ENCODE measurements at regions not wholly inside any gene's neighbourhood (a gene's known extent, or its start where the extent isn't known, plus 50 kb on each side); places are given as distances from the start of the nearest gene placed in this dataset.

DNA sequence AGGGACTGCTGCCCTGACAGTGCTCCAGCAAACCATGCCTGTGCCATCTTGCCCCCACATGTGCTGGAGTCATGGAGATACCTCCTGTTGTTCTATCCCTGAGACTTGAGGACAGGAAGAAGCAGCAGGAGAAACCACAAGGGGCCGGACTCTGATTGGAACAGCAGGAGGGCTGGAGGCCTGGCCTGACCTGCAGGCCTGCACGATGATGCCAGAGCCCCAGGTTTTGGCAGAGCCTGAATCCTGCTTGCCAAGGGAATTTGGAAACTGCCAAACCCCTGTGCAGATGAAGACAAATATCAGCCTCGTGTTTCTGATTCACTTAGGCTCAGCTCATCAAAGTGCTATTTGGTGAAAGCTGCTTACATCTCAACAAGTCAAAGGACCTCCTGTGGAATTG is 177.6 kb downstream of the MAFB start:
- TF ChIP-seq, protein P1, sequence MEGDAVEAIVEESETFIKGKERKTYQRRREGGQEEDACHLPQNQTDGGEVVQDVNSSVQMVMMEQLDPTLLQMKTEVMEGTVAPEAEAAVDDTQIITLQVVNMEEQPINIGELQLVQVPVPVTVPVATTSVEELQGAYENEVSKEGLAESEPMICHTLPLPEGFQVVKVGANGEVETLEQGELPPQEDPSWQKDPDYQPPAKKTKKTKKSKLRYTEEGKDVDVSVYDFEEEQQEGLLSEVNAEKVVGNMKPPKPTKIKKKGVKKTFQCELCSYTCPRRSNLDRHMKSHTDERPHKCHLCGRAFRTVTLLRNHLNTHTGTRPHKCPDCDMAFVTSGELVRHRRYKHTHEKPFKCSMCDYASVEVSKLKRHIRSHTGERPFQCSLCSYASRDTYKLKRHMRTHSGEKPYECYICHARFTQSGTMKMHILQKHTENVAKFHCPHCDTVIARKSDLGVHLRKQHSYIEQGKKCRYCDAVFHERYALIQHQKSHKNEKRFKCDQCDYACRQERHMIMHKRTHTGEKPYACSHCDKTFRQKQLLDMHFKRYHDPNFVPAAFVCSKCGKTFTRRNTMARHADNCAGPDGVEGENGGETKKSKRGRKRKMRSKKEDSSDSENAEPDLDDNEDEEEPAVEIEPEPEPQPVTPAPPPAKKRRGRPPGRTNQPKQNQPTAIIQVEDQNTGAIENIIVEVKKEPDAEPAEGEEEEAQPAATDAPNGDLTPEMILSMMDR (IDR thresholded peaks at IDR 0.05), result no peak
- no peak for TF ChIP-seq ESRRA (CRISPR knock-in tag; IDR thresholded peaks at IDR 0.05; ENCODE audit: borderline replicate concordance)
- no peak for TF ChIP-seq TEAD4 (CRISPR knock-in tag; IDR thresholded peaks at IDR 0.05)
- TF ChIP-seq, protein P2, sequence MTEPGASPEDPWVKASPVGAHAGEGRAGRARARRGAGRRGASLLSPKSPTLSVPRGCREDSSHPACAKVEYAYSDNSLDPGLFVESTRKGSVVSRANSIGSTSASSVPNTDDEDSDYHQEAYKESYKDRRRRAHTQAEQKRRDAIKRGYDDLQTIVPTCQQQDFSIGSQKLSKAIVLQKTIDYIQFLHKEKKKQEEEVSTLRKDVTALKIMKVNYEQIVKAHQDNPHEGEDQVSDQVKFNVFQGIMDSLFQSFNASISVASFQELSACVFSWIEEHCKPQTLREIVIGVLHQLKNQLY (CRISPR knock-in tag; IDR thresholded peaks at IDR 0.05), result no peak
- TF ChIP-seq, protein P3, sequence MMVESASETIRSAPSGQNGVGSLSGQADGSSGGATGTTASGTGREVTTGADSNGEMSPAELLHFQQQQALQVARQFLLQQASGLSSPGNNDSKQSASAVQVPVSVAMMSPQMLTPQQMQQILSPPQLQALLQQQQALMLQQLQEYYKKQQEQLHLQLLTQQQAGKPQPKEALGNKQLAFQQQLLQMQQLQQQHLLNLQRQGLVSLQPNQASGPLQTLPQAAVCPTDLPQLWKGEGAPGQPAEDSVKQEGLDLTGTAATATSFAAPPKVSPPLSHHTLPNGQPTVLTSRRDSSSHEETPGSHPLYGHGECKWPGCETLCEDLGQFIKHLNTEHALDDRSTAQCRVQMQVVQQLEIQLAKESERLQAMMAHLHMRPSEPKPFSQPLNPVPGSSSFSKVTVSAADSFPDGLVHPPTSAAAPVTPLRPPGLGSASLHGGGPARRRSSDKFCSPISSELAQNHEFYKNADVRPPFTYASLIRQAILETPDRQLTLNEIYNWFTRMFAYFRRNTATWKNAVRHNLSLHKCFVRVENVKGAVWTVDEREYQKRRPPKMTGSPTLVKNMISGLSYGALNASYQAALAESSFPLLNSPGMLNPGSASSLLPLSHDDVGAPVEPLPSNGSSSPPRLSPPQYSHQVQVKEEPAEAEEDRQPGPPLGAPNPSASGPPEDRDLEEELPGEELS (CRISPR knock-in tag; IDR thresholded peaks at IDR 0.05), result no peak
- TF ChIP-seq, protein P4, sequence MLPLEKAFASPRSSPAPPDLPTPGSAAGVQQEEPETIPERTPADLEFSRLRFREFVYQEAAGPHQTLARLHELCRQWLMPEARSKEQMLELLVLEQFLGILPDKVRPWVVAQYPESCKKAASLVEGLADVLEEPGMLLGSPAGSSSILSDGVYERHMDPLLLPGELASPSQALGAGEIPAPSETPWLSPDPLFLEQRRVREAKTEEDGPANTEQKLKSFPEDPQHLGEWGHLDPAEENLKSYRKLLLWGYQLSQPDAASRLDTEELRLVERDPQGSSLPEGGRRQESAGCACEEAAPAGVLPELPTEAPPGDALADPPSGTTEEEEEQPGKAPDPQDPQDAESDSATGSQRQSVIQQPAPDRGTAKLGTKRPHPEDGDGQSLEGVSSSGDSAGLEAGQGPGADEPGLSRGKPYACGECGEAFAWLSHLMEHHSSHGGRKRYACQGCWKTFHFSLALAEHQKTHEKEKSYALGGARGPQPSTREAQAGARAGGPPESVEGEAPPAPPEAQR (CRISPR knock-in tag; IDR thresholded peaks at IDR 0.05), result no peak
- TF ChIP-seq SMAD3 (CRISPR knock-in tag; IDR thresholded peaks at IDR 0.05; ENCODE audit: borderline replicate concordance), result no peak
- TF ChIP-seq KAT7 (CRISPR knock-in tag; IDR thresholded peaks at IDR 0.05; ENCODE audit: borderline replicate concordance), result no peak
- TF ChIP-seq, protein P5, sequence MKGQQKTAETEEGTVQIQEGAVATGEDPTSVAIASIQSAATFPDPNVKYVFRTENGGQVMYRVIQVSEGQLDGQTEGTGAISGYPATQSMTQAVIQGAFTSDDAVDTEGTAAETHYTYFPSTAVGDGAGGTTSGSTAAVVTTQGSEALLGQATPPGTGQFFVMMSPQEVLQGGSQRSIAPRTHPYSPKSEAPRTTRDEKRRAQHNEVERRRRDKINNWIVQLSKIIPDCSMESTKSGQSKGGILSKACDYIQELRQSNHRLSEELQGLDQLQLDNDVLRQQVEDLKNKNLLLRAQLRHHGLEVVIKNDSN (CRISPR knock-in tag; IDR thresholded peaks at IDR 0.05), result no peak

All from WTC11 (cell line).